GM12892 (cell line): ENCODE measurements at regions not wholly inside any gene's neighbourhood (a gene's known extent, or its start where the extent isn't known, plus 50 kb on each side); places are given as distances from the start of the nearest gene placed in this dataset.
"Not testable (repeated sequence)": the region's sequence is repeated elsewhere in the genome, so short reads cannot be mapped to it uniquely, and the experiment has no call there.

Experiments
- DNase-seq: peaks from one replicate; pipeline ENCODE4 v3.0.0; 2011; ENCODE audit not compliant: insufficient read length
- FAIRE-seq: peaks from 2 replicates; lab custom pipeline; 2011; peaks lifted over from hg19 to GRCh38; lab: Jason Lieb, UNC
- POLR2A ChIP-seq: IDR thresholded peaks from 2 replicates; pipeline ENCODE4 v1.6.1; 2011; ENCODE audit warnings: low read depth, low read length, control low read depth
- POLR2AphosphoS5 ChIP-seq: IDR thresholded peaks from 2 replicates; pipeline ENCODE4 v1.6.1; 2011; ENCODE audit warnings: low read depth, low read length, control low read depth
- TAF1 ChIP-seq: IDR thresholded peaks from 2 replicates; pipeline ENCODE4 v1.6.1; 2011; ENCODE audit warnings: low read depth, mild to moderate bottlenecking, control low read depth, low read length, borderline replicate concordance

DNA sequence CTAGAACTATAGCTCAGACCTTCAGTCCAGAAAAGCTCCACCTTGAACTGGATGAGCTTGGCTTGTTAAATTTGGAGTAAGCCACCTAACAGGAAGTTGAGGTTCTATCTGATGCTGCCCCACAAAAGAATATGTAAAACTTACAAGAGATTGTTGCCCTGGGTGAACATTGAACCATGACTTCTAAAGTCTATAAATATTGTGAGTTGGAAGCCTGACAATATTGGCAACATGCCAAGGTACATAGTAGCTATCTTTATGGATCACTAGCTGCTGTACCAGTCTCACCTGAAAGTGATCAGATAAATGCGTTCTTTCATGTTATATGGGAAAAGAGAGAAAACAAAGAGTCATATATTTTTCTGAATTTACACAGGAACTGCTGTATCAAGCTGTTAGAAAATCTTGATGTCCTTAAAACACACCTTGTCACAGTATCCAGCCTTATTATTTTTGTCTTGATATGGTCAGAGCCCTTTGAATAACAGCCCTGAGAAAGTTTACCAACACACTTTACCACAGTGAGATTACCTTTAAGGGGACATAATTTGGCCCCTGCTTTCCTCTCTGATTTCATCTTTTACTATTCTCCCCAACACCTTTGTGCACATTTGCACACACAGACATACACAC lies 92.0 kb downstream of the LSMEM1 start:
- TF ChIP-seq POLR2A: no peak
- no peak for TF ChIP-seq TAF1
- TF ChIP-seq POLR2AphosphoS5: no peak
- FAIRE-seq (no peak), DNase-seq (no peak)

DNA sequence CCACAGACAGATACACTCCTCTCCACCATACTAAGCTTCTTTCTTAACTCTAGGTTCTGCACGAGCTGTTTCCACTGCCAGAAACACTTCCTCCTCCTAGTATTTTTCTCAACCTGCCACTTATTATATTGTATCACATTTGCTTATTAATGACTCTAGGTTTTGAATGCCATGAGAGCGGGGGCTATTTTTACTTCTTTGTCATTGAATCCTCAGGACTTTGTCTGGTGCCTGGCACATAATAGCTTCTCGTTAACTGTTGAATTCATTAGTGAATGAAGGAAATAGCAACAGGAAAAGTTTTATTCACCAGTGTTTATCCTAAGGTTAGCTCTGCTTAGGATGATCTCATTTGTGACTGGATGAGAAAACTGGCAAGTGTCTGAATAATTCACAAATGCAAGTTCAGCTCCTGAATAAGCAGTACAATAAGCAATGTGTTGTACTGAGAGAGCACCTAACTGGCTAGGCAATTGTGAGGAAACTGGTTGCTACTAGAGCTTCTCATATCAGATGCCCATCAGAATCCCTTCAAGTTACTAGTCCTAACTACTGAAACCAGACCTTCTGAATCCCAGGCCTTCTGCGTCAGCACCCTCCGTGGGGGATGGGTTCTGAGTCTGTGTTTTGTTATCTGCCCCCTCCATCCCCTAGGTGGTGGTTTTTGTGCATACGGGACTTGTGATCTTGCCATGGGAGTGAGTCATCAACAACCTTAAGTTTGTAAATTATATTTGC lies 92.7 kb downstream of the LSMEM1 start:
- FAIRE-seq: no peak
- DNase-seq: no peak
- TF ChIP-seq POLR2AphosphoS5 (no peak), POLR2A (no peak), TAF1 (no peak)

DNA sequence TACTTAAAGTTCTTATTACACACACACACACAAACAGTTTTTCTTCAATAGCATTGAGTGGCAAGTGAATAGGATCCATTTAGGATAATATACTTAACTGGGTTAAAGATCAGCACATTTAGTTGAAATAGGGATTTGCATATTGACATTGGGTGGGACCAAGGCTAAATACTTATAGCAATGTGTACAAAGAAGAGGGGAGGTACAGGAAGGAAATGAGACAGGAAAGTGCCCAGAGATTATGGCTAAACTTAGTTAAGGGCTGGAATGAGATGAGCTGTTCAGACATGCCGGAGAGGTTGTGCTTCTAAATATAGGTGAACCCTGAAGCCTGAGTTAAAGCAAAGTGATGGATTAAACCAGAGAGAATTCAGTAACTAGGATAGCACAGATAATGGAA lies 95.1 kb downstream of the LSMEM1 start:
- FAIRE-seq (no peak), DNase-seq (no peak)
- no peak for TF ChIP-seq POLR2AphosphoS5
- no peak for TF ChIP-seq TAF1
- TF ChIP-seq POLR2A: no peak

DNA sequence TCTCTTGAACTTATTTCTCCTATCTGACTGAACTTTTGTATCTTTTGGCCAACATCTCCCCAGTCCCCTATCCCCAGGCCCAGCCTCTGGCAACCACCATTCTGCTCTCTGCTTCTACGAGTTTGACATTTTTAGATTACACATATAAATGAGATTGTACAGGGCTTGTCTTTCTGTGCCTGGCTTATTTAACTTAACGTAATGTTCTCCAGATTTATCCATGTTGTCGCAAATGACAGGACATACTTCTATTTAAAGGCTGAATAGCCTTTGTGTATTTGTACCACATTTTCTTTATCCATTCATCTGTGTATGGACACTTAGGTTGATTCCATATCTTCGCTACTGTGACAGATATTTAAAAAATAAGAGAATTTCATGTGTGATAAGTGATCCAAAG lies 98.6 kb downstream of the LSMEM1 start:
- TF ChIP-seq TAF1: no peak
- no peak for TF ChIP-seq POLR2AphosphoS5
- no peak for TF ChIP-seq POLR2A
- FAIRE-seq: no peak
- DNase-seq: no peak

DNA sequence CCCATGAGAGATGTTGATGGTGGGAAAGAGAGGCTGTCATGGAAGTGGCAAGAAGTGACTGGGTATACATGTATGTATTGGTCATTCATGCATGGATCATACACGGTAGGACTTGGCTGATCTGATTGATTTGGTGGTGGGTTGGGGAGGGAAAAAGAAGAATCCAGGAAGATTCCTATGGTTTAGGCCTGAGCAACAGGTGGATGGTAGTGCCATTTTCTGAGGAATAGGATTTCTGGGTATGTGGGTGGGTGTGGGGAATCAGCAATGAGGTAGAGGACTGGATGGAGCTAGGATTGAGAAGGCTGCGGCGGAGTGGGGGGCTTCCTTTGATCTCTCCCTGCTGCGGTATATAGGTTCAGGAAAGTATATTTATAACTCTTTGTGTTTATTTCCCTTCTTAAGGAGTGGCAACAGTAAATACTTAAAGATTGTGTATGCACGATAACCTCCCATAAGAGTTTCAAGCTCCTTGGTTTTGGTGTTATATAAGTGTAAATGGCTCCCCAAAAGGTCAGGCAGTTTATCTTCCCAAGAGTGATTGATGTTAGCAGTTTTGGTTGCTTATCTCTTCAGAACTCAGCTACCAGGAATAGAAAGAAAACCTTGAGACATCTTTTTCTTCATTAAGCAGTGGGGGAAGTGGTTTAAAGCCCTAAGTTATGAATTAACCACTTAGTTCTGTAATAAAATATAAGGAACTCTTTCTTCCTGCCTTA lies 100.1 kb downstream of the LSMEM1 start:
- FAIRE-seq (no peak), DNase-seq (no peak)
- TF ChIP-seq POLR2A (no peak), POLR2AphosphoS5 (no peak), TAF1 (no peak)

DNA sequence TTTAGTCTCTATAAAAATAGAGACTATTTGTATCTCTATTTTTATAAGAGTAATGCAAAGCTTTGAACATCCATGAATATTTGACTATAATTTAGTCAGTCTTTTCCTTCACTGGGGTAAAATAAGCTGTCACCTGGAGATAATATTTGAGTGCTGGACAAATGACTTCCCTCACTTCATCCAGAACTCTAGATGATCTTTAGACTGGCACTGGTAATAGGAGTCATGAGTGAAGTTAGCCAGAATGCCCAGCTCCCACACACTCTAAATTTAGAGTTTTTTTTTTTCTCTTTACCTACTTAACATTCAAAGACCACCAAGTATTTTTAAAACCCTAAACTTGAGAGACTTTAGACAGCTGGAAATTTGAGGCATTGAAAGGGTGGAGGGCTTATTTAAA lies 100.7 kb downstream of the LSMEM1 start:
- DNase-seq (no peak), FAIRE-seq (no peak)
- no peak for TF ChIP-seq TAF1
- TF ChIP-seq POLR2A: no peak
- TF ChIP-seq POLR2AphosphoS5: no peak

DNA sequence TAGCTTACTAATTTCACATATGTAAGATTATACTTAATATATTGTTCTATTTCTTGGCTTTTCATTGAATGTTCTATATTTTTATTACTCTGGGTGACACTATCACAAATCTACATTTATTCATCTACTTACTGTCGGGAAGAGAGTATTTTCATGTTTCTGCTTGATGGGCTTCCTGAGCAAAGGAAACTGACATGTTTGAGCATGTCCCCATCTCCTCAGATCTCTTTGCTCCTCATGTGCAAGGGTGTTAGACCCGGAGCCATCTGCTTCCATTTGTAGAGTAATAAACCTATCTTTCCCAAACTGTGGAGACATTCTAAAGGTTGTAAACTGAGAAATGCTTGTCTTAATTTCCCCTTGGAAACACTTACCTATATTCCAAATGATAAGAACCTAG lies 103.5 kb downstream of the LSMEM1 start:
- TF ChIP-seq TAF1 (no peak), POLR2AphosphoS5 (no peak), POLR2A (no peak)
- DNase-seq (no peak), FAIRE-seq (no peak)

DNA sequence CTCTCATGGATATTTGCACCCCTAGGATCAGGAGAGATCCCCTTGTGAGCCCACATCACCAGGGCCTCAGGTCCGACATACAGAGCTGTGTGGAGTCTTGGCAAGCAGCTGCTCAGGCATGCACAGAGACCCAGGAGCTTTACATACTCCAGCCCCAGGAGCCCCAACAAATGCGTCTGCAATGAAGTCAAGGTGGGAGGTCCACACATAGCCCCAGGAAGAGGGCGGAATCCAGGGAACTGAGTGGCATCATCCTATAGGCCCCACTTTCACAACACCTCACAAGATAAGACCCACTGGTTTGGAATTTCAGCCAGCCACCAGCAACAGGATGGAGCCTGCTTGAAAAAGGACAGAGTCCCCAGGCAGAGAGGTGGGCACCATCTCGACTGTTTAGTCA lies 106.7 kb downstream of the LSMEM1 start:
- no peak for FAIRE-seq
- no peak for DNase-seq
- TF ChIP-seq TAF1 (no peak), POLR2A (no peak), POLR2AphosphoS5 (no peak)

DNA sequence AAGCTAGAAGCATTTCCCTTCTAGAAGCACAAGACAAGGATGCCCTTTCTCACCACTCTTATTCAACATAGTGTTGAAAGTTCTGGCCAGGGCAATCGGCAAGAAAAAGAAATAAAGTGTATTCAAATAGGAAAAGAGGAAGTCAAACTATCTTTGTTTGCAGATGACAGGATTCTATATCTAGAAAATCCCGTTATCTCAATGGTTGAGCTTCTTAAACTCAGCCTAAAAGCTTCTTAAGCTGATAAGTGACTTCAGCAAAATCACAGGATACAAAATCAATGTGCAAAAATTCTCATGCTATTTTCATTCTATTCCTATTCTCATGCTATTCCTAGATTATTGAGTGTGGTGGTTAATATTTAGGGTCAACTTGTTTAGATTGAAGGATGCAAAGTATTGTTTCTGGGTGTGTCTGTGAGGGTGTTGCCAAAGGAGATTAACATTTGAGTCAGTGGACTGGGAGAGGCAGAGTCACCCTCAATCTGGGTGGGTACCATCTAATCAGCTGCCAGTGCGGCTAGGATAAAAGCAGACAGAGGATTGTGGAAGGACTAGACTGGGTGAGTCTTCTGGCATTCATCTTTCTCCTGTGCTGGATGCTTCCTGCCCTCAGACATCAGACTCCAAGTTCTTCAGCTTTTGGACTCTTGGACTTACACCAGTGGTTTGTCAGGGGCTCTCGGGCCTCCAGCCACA lies 111.9 kb downstream of the LSMEM1 start:
- DNase-seq, FAIRE-seq: not testable (repeated sequence)

DNA sequence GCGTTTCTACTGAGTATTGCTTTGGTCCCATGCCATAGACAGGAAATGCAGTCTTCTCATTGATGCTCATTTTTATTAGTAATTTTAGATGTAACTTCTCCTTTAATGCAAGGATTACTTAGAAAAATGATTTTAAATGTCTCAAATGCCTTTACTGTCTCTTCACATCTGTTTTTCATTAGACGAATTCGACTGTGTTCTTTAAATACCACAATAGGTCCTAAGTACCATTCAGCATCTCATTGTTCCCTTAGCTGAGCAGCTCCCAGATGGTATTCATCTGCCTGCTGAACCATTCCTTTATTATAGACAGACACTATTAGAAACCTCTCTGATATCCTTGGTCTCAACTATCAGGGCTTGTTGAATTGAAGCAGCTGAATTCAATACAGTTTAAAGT lies 113.6 kb downstream of the LSMEM1 start:
- DNase-seq (no peak), FAIRE-seq (no peak)
- TF ChIP-seq POLR2A: no peak
- no peak for TF ChIP-seq TAF1

DNA sequence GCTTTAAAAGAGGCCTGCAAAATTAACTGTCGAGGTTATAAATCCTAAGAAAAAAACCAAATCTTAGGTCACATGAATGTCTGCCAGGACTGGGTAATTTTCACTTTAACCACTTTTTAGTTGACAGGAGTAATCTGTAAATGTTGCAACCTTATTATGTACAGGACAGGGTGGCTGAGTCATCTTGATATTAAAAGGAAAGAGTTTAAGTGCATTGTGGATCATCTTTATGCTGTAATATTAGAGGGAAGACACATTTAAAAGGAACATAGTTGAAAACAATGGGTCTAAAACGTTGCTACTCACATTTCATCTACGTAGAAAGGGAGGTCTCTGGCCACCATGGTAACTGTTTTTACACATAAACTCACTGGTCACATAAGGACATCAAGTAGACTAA lies 115.5 kb downstream of the LSMEM1 start:
- no peak for FAIRE-seq
- TF ChIP-seq TAF1: no peak
- no peak for TF ChIP-seq POLR2AphosphoS5
- no peak for TF ChIP-seq POLR2A
- no peak for DNase-seq

DNA sequence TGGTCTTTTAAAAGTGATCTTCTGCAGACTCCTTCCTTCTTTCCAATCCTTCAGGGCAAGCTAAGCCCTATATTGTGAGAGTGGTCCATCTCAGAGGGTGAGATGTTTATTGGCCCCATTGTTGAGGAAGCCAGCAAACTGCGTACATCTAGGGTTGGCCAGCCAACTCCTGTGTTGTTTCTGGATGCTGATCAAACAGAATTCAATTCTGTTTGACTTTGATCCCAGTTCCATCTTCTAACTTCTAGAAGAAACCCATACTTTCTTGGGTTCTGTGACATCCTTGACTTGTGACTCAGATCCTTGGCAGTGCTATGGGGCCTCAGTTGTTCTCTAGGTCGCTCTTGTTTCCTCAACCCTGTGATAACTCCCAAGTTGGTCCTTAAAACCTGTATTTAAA lies 116.2 kb downstream of the LSMEM1 start:
- FAIRE-seq (no peak), DNase-seq (no peak)
- TF ChIP-seq TAF1 (no peak), POLR2AphosphoS5 (no peak), POLR2A (no peak)
